HPDE6-E6E7 (cell line): ENCODE measurements at regions not wholly inside any gene's neighbourhood (a gene's known extent, or its start where the extent isn't known, plus 50 kb on each side); places are given as distances from the start of the nearest gene placed in this dataset.

Source experiments
- DNase-seq: peaks from one replicate; pipeline ENCODE4 v3.0.0; 2011; ENCODE audit warnings: missing footprints; ENCODE audit errors: extremely low spot score

DNA sequence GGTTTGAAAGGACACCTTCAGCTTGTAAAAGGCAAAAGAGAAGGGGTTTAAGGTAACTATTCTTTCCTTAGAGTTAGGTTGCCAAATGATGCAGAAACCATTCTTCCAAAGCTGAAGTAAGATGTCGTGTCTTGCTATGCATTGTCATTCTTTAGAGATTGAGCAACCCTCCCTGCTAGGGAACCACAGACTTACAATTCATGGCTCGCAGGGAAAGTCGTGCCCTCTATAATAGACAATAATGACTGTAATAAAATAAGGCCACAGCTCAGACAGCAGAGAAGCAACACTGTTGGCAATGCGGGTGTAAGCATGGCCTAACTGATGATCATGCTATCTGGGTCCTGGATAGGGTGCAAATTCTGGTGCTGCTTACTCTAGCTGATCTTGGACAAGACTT lies 129.6 kb upstream of the CDH13 start:
- no peak for DNase-seq

DNA sequence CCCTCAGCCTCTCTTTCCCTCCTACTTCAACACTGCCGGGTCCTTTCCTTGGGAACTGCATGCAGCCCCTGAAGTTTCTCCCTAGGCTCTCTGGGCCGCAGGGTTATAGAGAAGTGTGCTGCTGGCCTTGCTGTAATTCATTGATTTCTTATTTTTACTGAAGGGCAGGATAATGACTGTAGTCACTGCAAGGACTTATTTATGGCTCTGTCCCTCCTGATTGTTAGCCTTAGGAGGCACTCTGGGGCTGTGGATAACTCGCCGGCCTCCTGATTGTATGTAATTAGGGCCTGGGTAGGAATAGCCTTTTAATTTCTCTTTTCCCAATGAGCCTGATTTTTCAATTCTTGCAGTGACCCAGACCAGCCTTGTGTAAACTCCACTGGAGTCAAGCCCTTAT lies 138.3 kb upstream of the CDH13 start:
- DNase-seq = no peak

DNA sequence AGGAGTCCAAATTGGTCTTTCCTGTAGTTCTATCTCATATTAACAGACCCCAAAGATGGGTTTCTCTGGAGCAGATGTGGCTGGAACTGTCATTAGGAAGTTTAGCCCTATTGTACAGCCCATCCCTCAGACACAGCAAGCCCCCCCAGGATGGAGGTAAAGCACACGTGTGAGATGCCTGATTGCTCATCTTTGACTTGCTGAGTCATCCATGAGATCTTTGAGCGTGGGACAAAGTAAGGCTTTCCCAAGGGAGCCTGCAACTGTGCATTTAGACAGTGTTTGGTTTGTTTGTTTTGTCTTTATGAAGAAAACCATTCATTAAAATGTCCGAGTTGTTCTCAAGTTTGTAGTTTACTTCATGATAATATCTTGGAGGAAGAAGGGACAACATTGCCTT lies 145.3 kb upstream of the CDH13 start:
- DNase-seq = no peak

DNA sequence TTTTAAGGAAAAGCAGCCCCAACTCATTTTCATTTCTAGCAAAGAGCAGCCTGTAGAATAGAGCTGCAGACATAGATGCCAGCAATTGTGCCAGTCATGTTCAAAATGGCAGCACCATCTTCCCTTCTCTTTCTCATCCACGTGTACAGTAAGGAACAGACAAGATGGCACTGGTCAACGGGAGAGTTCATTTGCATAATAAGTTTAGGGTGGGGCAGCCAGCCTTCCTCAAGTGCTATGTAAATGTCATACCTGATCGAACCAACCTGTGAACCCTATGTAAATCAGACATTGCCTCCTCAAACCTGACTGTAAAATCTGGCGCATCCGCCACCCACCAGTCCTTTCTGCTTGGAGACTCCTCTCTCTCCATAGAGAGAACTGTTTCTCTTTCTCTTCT lies 150.0 kb upstream of the CDH13 start:
- DNase-seq = no peak

DNA sequence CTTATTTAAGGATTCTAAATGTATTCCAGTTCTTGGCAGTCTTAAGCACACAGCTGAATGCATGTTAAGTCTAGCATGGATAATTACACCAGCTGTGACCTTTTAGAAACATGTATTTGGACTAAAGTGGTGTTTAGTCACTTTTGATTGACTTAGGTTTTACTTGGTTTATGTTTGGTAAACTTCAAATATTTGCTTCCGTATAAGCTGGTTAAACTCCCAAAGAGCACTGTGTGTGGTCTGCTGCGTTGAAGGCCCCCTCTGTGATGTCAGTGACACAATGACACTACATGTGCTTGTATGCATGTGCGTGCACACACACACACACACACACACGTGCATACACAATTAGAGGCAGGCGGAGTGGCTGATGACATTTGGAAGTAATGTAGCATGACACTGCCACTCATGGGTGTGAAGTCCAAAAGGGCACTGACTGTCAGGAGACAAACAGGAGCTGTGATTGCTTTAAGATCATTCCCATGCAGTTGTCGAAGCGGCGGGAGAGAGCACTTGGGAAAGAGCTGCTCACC lies 156.1 kb upstream of the CDH13 start:
- DNase-seq = no peak

DNA sequence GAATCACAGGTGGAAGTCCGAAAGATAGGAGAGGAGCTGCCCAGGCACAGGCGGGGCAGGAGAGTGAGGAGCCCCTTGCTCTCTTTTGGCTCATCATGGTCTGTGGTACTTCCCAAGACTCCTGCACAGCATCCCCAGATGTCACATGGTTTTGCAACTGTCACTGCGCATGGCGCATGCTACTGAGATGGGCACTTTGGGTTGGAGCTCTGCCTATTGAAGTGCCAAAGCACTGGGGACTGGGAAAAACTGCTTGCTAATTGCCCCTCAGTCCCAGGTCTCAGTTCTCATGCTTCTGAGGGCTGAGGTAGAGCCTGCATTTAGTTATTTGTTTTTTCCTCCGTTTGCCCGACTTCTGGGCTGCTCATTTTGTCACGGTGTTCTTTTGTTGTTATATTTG lies 156.8 kb upstream of the CDH13 start:
- DNase-seq = no peak

DNA sequence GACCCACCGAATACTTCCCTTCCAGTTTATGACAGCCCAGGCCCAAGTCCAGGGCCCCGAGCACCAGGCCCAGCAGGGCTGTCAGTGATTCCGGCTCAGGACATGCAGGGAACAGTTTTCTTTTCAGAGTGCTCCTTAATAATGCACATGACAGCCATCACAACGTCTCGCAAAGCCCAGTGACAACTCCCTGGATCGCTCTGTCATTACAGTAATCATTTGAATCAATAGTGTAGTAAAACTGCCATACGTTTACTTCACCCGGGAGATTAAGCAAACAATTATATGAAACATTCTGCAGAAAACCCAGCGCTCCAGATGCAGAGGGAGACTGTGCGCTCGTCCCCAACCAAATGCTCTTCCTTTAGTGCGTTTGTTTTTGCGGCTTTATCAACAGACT lies 162.6 kb upstream of the CDH13 start:
- DNase-seq = no peak

DNA sequence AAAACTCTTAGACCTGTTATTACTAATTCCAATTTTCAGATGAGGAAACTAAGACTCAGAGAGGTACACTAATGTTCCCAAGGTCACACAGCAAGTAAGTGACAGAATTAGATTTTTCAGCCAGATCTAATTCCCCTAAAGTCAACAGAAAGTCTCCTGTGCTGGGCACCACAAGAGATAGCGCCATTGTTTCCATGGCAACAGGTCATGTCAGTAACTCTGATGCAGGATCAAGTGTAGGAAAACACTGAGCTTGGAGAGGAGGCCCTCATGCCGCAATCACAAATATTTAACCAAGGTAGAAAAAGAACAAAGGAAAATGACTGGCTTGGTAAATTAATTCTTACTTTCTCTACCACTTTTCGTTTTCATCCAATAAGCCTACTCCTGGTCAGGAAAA lies 166.0 kb upstream of the CDH13 start:
- no peak for DNase-seq

DNA sequence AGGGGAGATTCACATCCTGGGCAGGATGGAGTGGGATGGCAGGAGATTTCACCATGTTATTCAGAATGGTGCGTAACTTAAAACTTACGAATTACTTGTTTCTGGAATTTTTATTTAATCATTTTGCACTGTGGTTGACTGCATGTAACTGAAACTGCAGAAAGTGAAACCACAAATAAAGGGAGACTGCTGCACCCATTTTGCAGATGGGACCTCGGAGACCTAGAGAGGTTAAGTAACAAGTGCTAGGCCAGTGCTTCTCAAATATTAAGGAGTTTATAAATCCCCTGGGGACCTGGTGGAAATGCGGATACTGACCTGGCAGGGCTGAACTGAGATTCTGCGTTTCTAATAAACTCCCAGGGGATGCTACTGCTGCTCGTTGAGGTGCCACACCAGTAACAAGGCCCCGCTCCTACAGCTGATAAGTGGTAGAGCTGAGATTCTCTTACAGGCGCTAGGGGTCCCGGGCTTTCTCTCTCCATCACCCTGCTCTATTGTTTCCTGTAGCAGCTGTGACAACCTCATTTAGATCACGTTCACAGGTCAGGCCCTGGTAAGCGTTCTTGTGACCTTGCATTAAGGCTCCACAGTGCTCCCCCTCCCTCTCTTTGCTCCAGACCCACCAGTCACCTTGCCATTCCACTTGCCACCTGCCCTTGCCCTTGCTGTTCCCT lies 167.1 kb upstream of the CDH13 start:
- DNase-seq = no peak

DNA sequence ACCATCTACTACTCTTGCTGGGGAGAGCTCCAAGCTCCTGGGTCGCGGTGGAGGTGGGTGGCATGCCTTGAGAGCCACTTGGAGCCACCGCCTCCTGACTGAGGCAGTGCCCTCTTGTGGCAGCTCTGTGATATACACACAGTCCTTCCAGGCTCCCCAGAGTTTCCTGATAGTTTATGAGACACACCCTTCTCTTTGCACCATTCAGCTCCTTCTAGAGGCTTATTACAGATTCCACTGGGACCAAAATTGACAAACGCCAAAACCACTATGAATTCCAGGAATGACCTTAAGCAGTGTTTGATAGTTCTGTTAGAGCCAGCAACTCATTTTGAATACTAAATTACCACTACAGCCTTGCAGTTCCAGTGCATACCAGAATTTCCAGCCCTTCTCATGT lies 170.1 kb upstream of the CDH13 start:
- DNase-seq = peak; percentile 66

DNA sequence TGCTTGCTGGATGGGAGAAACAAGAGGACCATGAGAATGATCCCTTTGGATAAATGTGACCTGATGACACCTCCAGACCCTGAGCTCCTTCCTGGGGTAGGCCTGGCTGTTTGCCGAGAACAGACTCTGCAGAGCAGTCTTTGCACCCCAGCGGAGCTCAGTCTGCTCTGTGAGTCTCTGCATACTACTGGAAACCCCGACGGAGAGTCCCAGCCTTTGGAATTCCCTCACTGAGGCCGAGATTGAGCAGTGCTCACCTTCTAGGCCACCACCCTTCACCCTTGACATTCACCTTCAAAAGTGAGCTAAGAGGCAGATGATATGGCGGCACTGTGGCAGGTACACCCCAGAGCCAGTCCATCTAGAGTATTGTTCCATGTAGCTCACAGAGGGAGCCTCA lies 172.2 kb upstream of the CDH13 start:
- DNase-seq = no peak

DNA sequence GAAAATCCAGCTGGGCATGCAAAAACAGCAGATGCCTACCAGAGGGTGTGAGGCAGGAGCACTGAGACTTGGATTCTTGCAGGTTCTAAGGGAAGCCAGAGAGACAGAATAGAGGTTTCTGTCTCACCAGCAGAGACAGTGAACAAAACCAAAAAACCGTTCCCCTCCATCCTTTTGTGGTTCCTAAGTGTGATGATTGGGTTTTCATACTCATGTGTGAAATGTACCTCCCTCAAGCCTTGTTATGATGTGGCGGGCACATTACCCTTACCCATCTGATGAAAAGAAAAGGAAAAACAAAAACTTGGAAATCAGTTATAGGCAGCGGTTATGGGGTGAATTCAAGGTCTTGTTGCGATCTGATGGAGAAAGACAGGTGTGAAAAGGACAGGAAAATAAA lies 172.6 kb upstream of the CDH13 start:
- no peak for DNase-seq

DNA sequence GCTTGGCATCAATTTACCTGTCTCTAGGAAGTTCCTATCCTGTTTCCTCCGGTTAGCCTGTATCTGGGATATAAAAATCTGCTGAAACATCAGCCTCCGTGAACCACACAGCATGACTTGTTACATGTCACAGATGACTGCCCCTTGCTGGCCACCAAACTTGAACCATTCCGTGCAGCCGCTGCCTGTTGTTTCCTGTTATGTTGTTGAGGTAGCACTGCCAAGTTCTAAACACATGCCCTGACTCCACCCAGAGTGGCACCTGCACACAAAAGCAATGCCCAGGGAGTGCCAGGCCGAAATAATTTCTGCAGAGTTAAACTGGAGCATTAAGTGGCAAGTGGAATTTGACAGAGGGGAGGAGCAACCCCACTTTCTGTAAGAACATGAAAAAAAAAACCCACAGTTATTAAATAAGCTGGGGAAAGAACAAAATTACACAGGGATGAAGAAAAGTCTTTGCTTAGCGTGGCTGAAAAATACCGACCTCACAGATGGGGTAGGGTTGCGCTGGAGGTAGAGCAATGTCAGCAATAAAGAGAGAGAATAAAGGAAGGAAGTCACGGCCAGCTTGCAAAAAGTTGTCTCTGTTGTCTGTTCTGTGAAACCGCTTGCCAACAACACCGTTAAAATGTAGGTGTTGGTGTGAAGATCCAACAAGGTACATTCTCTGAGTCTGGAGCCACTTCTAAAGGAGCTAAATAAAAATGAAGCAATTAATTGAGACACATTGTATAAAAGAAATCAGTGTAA lies 174.6 kb upstream of the CDH13 start:
- DNase-seq = no peak

DNA sequence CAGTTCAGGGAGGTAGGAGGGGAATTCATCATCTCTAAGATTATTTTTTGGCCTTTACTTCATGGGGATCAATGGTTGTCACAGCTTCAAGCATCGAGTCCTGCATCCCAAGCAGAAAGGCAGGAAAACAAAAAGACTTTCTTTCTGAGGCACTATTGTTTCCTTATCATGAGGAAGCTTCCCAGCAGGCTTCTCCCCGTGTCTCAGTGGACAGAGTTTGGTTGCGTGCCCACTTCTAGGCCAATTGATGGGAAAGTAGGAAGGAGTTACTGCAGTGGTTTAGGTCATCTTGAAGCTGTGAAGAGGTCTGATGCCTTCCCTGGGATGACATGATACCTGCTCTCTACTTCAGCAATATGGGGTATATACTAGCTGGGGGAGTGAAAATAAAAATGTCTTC lies 175.3 kb upstream of the CDH13 start:
- DNase-seq = no peak

DNA sequence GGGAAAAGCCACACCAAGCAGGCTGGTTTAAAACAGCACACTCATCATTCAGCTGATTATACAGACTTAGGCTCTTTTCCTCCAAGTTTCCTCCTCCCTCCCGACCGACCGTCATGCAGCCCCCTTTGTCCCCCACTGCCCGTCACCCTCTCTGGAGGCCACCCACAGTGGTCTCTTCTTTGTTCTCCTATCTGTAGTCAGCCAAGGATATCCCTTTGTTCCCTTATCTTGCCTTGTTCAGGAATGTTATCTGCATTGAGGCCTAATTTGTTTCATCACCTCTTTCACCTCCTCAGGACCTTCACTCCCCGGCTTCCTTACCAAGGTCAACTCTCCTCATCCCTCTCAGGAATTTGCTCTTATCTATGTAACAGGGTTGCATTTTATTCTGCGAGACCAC lies 186.4 kb upstream of the CDH13 start:
- no peak for DNase-seq

DNA sequence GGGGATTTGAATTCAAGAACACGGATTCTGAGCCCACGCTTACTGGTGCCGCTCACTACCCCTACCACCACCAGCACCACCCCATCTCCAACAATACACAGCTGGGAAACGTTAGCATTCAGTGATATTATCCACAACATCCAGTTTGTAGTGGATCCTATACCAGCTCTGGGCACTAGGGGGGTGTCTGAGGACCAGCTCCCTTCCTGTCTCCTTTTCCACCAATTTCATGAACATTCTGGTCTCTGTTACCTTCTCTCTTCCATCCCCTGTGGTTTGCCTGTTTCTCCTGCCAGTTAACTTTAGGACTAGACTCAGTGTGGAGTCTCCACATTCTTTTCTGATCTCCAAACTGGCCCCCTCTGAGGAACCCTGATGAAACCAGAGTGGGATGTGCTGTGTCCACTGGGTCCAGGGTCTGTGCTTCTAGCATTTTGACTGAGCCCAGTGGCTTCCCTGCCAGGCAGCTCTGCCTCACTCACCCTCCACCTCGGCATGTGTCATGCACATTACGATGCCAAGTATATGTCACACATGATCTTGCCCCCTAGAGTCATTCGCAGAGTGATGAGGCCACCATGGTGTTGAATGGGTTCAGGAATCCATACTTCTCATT lies 187.0 kb upstream of the CDH13 start:
- DNase-seq = peak; percentile 23

DNA sequence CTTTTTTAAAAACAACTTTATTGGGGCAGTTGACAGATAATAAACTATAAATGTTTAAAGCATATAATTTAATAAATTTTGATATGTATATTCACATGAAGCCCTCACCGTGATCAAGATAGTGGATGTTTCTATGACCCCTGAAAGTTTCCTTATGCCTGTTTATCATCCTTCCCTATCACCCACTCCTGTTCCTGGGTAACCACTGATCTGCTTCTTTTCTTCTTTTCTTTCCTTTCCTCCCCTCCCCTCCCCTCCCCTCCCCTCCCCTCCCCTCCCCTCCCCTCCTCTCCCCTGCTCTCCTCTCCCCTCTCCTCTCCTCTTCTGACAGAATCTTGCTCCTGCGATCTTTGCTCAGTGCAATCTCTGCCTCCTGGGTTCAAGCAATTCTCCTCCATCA lies 193.7 kb upstream of the CDH13 start:
- no peak for DNase-seq

DNA sequence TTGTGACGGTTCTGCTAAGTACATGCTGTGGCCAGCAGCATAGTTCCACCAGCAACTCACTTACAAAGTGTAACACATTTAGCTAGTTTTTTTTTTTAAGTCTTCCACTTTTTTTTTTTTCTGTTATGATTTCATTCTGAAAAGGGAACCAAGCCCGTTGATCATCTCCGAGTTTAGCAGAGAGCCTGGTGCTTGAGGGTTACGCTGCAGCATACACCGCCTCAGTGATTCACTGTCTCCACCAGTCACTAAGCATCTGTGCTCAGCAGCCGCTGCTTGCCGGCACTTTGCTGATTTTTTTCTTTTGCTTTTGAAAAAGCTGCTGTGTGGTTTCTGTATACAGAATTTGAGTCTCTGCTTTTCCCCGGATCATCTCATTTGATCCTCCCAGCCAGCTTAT lies 194.5 kb upstream of the CDH13 start:
- no peak for DNase-seq

DNA sequence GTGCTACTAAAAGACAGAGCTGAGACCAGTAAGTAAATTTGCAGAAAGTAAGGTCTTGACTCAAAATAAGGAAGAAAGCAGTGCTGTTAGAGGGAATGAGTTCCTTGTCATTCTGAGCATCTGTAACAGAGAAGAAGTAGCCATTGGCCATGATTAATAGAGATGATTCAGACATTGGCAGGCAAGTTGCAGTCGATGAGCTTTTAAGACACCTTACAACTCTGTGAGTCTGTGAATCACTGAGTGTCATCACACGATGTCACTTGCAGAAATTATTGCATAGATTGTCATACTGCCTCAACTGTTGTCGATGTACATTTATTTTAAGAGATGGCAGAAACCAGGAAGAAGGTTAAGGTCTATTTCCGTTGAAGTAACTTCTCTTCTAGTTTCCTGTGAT lies 201.1 kb upstream of the CDH13 start:
- no peak for DNase-seq

DNA sequence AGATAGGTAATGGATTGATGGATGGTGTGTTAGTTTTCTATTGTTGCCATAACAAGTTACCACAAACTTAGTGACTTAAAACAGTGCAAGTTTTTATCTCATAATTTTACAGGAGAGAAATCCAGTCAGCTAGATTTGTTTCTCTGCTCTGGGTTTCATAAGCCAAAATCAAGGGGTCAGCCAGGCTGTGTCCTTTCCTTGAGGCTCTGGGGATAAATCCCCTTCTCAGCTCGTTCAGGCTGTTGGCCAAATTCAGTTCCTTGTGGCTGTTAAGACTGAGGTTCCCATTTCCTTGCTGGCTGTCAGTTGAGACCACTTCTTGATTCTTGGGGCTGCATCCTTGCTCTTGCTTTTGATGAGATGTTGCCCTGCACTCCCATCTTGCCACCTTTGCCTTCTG lies 204.9 kb upstream of the CDH13 start:
- no peak for DNase-seq

DNA sequence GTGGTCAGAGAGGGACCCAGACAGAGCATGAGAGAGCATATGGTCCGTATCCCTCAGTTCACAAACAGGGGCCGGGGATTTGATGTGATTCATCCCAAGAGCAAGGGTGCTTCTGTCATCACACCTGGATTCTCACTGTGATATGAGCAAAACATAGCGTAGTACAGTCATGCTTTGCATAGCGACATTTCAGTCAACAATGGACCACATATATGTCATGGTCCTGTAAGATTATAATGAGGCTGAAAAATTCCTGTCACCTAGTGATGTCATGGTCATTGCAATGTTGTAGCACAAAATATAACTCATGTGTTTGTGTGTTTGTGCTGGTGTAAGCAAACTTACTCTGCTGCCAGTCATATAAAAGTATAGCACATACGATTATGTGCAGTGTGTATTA lies 207.4 kb upstream of the CDH13 start:
- no peak for DNase-seq

DNA sequence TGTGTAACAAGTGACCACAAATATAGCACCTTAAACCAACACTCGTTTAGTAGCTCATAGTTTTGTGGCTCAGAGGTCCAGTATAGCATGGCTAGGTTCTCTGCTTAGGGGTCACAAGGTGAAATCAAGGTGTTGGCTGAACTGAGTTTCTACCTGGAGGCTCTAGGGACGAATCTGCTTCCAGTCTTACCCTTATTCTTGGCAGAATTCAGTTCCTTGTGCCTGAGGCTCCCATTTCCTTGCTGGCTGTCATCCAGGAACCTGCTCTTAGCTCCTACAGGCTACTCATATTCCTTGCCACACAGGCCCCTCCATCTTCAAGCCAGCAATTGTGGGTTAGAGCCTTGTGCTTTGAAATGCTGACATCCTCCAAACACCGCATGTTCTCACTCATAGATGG lies 212.3 kb upstream of the CDH13 start:
- no peak for DNase-seq

DNA sequence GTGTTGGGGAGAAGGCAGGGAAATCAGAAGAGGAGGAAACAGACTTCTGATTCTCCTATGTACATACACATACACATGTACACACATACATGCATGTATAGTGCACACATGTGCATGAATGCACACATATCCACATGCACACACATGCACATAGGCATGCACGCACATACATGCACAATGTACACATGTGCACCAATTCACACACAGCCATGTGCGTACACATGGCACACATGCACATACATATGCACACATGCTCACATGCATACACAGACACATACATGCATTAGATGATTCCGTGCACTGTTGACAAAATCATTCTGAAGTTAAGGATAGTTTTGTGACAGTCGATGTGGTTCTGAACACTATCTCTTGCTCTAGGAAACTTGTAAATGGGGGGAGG lies 214.0 kb upstream of the CDH13 start:
- DNase-seq = no peak
